ENCODE measurements at regions not wholly inside any gene's neighbourhood (a gene's known extent, or its start where the extent isn't known, plus 50 kb on each side); places are given as distances from the start of the nearest gene placed in this dataset.

GRCh38 chr3:82080261-82080660, 318.8 kb upstream of the GBE1 start:
- no peak for DNase-seq

- DNase-seq: no peak
These were observed 318.0 kb upstream of the GBE1 start for GRCh38 chr3:82079335-82079890.

GRCh38 chr3:82078246-82078645, 316.8 kb upstream of the GBE1 start:
- no peak for DNase-seq

GRCh38 chr3:82067420-82067819, 306.0 kb upstream of the GBE1 start:
- DNase-seq: no peak

GRCh38 chr3:82058809-82059208, 297.4 kb upstream of the GBE1 start:
- no peak for DNase-seq

- no peak for DNase-seq
These were observed 294.3 kb upstream of the GBE1 start for GRCh38 chr3:82055792-82056191.

- DNase-seq: no peak
These were observed 293.4 kb upstream of the GBE1 start for GRCh38 chr3:82054849-82055248.

GRCh38 chr3:82053236-82053635, 291.8 kb upstream of the GBE1 start:
- no peak for DNase-seq

- DNase-seq: no peak
These were observed 288.9 kb upstream of the GBE1 start for GRCh38 chr3:82050382-82050781.

GRCh38 chr3:82048711-82049110, 287.3 kb upstream of the GBE1 start:
- DNase-seq: no peak

- DNase-seq: no peak
These were observed 283.7 kb upstream of the GBE1 start for GRCh38 chr3:82044930-82045705.

GRCh38 chr3:82038556-82038955, 277.1 kb upstream of the GBE1 start:
- DNase-seq: no peak

- DNase-seq: no peak
These were observed 271.7 kb upstream of the GBE1 start for GRCh38 chr3:82033186-82033585.

- no peak for DNase-seq
These were observed 270.2 kb upstream of the GBE1 start for GRCh38 chr3:82031596-82031995.

- DNase-seq: no peak
These were observed 269.5 kb upstream of the GBE1 start for GRCh38 chr3:82030916-82031315.

- DNase-seq: no peak
These were observed 261.4 kb upstream of the GBE1 start for GRCh38 chr3:82022836-82023235.

- no peak for DNase-seq
These were observed 258.8 kb upstream of the GBE1 start for GRCh38 chr3:82020282-82020681.

- DNase-seq: no peak
These were observed 253.8 kb upstream of the GBE1 start for GRCh38 chr3:82015241-82015640.

GRCh38 chr3:82012775-82013174, 251.3 kb upstream of the GBE1 start:
- no peak for DNase-seq

GRCh38 chr3:82011336-82011735, 249.9 kb upstream of the GBE1 start:
- DNase-seq: no peak

- DNase-seq: no peak
These were observed 243.8 kb upstream of the GBE1 start for GRCh38 chr3:82005266-82005665.

- no peak for DNase-seq
These were observed 242.8 kb upstream of the GBE1 start for GRCh38 chr3:82004266-82004665.

GRCh38 chr3:82002986-82003642, 241.7 kb upstream of the GBE1 start:
- no peak for DNase-seq

GRCh38 chr3:82002491-82002890, 241.0 kb upstream of the GBE1 start:
- no peak for DNase-seq
